GM23248 (cell line): ENCODE measurements at regions not wholly inside any gene's neighbourhood (a gene's known extent, or its start where the extent isn't known, plus 50 kb on each side); places are given as distances from the start of the nearest gene placed in this dataset.

Source experiments
- DNase-seq: peaks from one replicate; pipeline ENCODE4 v3.0.0-alpha.2; 2015
- H2AFZ ChIP-seq: fragments of 200-600 bp; sonication (generic); 2 replicates; pipeline ENCODE4 v1.6.1; 2016; ENCODE audit warnings: antibody characterized with exemption
- H3F3A ChIP-seq: fragments of 200-600 bp; sonication (generic); 2 replicates; pipeline ENCODE4 v1.6.1; 2016; ENCODE audit warnings: mild to moderate bottlenecking, antibody characterized with exemption, mixed run types; ENCODE audit not compliant: insufficient read depth
- H3K27ac ChIP-seq: fragments of 200-600 bp; sonication (generic); 2 replicates; pipeline ENCODE4 v1.5.1; 2016; ENCODE audit warnings: mild to moderate bottlenecking
- H3K27me3 ChIP-seq: fragments of 200-600 bp; sonication (generic); replicated peaks from 2 replicates; pipeline ENCODE4 v1.6.1; 2016; ENCODE audit warnings: mild to moderate bottlenecking; ENCODE audit not compliant: insufficient read depth
- H3K36me3 ChIP-seq: fragments of 200-600 bp; sonication (generic); 2 replicates; pipeline ENCODE4 v1.6.1; 2016; ENCODE audit warnings: low read depth, mild to moderate bottlenecking
- H3K4me1 ChIP-seq: fragments of 200-600 bp; sonication (generic); 2 replicates; pipeline ENCODE4 v1.6.1; 2016; ENCODE audit warnings: mild to moderate bottlenecking; ENCODE audit not compliant: insufficient read depth
- H3K4me2 ChIP-seq: fragments of 200-600 bp; sonication (generic); one replicate; pipeline ENCODE4 v1.6.1; 2016; ENCODE audit warnings: mild to moderate bottlenecking; ENCODE audit not compliant: unreplicated experiment
- H3K4me3 ChIP-seq: fragments of 200-600 bp; sonication (generic); 2 replicates; pipeline ENCODE4 v1.5.1; 2016; ENCODE audit warnings: mild to moderate bottlenecking
- H3K79me2 ChIP-seq: fragments of 200-600 bp; sonication (generic); 2 replicates; pipeline ENCODE4 v1.6.1; 2016; ENCODE audit warnings: mild to moderate bottlenecking; ENCODE audit not compliant: insufficient read depth
- H3K9ac ChIP-seq: fragments of 200-600 bp; sonication (generic); 2 replicates; pipeline ENCODE4 v1.6.1; 2016; ENCODE audit warnings: mild to moderate bottlenecking
- H3K9me2 ChIP-seq: fragments of 200-600 bp; sonication (generic); 2 replicates; pipeline ENCODE4 v1.6.1; 2016; ENCODE audit warnings: mixed run types, mild to moderate bottlenecking, moderate library complexity; ENCODE audit not compliant: insufficient read depth
- H3K9me3 ChIP-seq: fragments of 200-600 bp; sonication (generic); one replicate; pipeline ENCODE4 v1.6.1; 2017; ENCODE audit warnings: low read depth
- H4K20me1 ChIP-seq: fragments of 200-600 bp; sonication (generic); 2 replicates; pipeline ENCODE4 v1.6.0; 2016; ENCODE audit not compliant: insufficient read depth
- EZH2 ChIP-seq: fragments of 200-600 bp; sonication (generic); IDR thresholded peaks from 2 replicates; pipeline ENCODE4 v1.6.1; 2018; ENCODE audit warnings: antibody characterized with exemption, mild to moderate bottlenecking; ENCODE audit not compliant: insufficient read depth, poor library complexity, severe bottlenecking
- EZH2phosphoT487 ChIP-seq: fragments of 200-600 bp; sonication (generic); IDR thresholded peaks from 2 replicates; pipeline ENCODE4 v1.6.1; 2018; ENCODE audit warnings: antibody characterized with exemption, moderate library complexity, mild to moderate bottlenecking, low read depth; ENCODE audit not compliant: insufficient read depth
- WGBS, 2 experiments: methylation state at CpG; one replicate each; pipeline ENCODE4 v1.1.6; 2015 to 2017; ENCODE audit warnings: low lambda C conversion rate in 2 of 2, low coverage in 1 of 2; ENCODE audit errors: missing lambda C conversion rate in 2 of 2; 5-methylcytosine and 5-hydroxymethylcytosine counted together
- in situ Hi-C: fragments of 300-500 bp; cut with MboI; formaldehyde crosslinking; loops from 2 replicates; pipeline ENCODE4 v1.15.0; 2020

GRCh38 chr3:144343777-144344176 is 372.2 kb downstream of the DIPK2A start:
- no peaks in the 10 kb centered on the region; the same call in 1 of the 2 replicates for H3K27me3 ChIP-seq
- H4K20me1 ChIP-seq, result no peaks in the 10 kb centered on the region
- no peak for DNase-seq
- no peaks in the 10 kb centered on the region for H3K9me3 ChIP-seq
- H3K4me2 ChIP-seq, result no peak overlapping the region
- no peak overlapping the region for H3K4me3 ChIP-seq
- H3K9ac ChIP-seq, result no peak overlapping the region
- 64 to 66% methylated on average over 7 of the region's 7 CpGs for WGBS, 2 experiments
- no peak for TF ChIP-seq EZH2
- no peak for TF ChIP-seq EZH2phosphoT487
- H3F3A ChIP-seq, result no peaks in the 10 kb centered on the region
- H3K4me1 ChIP-seq, result no peaks in the 10 kb centered on the region
- H3K36me3 ChIP-seq, result no peaks in the 10 kb centered on the region
- no peak overlapping the region for H3K27ac ChIP-seq
- H2AFZ ChIP-seq, result no peak overlapping the region
- no peaks in the 10 kb centered on the region for H3K79me2 ChIP-seq
- no peaks in the 10 kb centered on the region for H3K9me2 ChIP-seq
- in situ Hi-C loops, result no loop called here

GRCh38 chr3:144344925-144345548 is 373.4 kb downstream of the DIPK2A start:
- TF ChIP-seq EZH2, result no peak
- no peak for TF ChIP-seq EZH2phosphoT487
- 30 to 58% methylated on average over 2 of the region's 2 CpGs for WGBS, 2 experiments
- H3K9me2 ChIP-seq, result peaks cover 3% of the 10 kb centered on the region; the same call in 1 of the 2 replicates
- H3K9me3 ChIP-seq, result no peaks in the 10 kb centered on the region
- no peaks in the 10 kb centered on the region for H3K4me1 ChIP-seq
- no peak overlapping the region for H2AFZ ChIP-seq
- no peaks in the 10 kb centered on the region for H4K20me1 ChIP-seq
- H3K4me2 ChIP-seq, result no peak overlapping the region
- no peaks in the 10 kb centered on the region for H3K79me2 ChIP-seq
- no peaks in the 10 kb centered on the region; the same call in 1 of the 2 replicates for H3K27me3 ChIP-seq
- no peak overlapping the region for H3K4me3 ChIP-seq
- no peak for DNase-seq
- H3K36me3 ChIP-seq, result no peaks in the 10 kb centered on the region
- H3F3A ChIP-seq, result no peaks in the 10 kb centered on the region
- H3K9ac ChIP-seq, result no peak overlapping the region
- in situ Hi-C loops, result no loop called here
- no peak overlapping the region for H3K27ac ChIP-seq

- no peak overlapping the region for H3K9ac ChIP-seq
- no peaks in the 10 kb centered on the region for H3K9me3 ChIP-seq
- H3K9me2 ChIP-seq, result peaks cover 3% of the 10 kb centered on the region; the same call in 1 of the 2 replicates
- H3K4me3 ChIP-seq, result no peak overlapping the region
- TF ChIP-seq EZH2, result no peak
- no peak for TF ChIP-seq EZH2phosphoT487
- H3K36me3 ChIP-seq, result no peaks in the 10 kb centered on the region
- H3K27ac ChIP-seq, result no peak overlapping the region
- no peak overlapping the region for H2AFZ ChIP-seq
- H4K20me1 ChIP-seq, result no peaks in the 10 kb centered on the region
- no peaks in the 10 kb centered on the region for H3K27me3 ChIP-seq
- WGBS, 2 experiments, result 60 to 62% methylated on average over 3 of the region's 3 CpGs
- no peak for DNase-seq
- H3K4me1 ChIP-seq, result no peaks in the 10 kb centered on the region
- H3K79me2 ChIP-seq, result no peaks in the 10 kb centered on the region
- no peak overlapping the region for H3K4me2 ChIP-seq
- in situ Hi-C loops, result no loop called here
- H3F3A ChIP-seq, result no peaks in the 10 kb centered on the region
Measured at GRCh38 chr3:144350125-144350524, 378.5 kb downstream of the DIPK2A start.

GRCh38 chr3:144351011-144351410 is 379.4 kb downstream of the DIPK2A start:
- no peak overlapping the region for H3K4me3 ChIP-seq
- TF ChIP-seq EZH2, result no peak
- TF ChIP-seq EZH2phosphoT487, result no peak
- DNase-seq, result no peak
- no peaks in the 10 kb centered on the region for H3K27me3 ChIP-seq
- H3K36me3 ChIP-seq, result no peaks in the 10 kb centered on the region
- in situ Hi-C loops, result no loop called here
- H3K4me1 ChIP-seq, result no peaks in the 10 kb centered on the region
- H3K9me3 ChIP-seq, result no peaks in the 10 kb centered on the region
- no peaks in the 10 kb centered on the region for H3F3A ChIP-seq
- WGBS, 2 experiments, result 21 to 24% methylated on average over 2 of the region's 2 CpGs
- no peak overlapping the region for H3K4me2 ChIP-seq
- no peak overlapping the region for H2AFZ ChIP-seq
- no peak overlapping the region for H3K9ac ChIP-seq
- H3K27ac ChIP-seq, result no peak overlapping the region
- no peaks in the 10 kb centered on the region for H3K79me2 ChIP-seq
- peaks cover 3% of the 10 kb centered on the region; the same call in 1 of the 2 replicates for H3K9me2 ChIP-seq
- H4K20me1 ChIP-seq, result no peaks in the 10 kb centered on the region
